Caco-2 (cell line): ENCODE measurements at regions not wholly inside any gene's neighbourhood (a gene's known extent, or its start where the extent isn't known, plus 50 kb on each side); places are given as distances from the start of the nearest gene placed in this dataset.

Experiments
- BruUV-seq: library from RNA; stranded (reverse); fragments of 400-500 nt; replicated peaks from 2 replicates; lab custom pipeline; 2021; lab: Mats Ljungman, UMichigan
- CTCF ChIA-PET: fragments of 300-600 bp; sonication (Branson Sonifier 250); formaldehyde crosslinking; loops from one replicate; lab custom pipeline; 2022; ENCODE audit warnings: antibody characterized with exemption; lab: Charles Lee
- POLR2A ChIA-PET: fragments of 300-600 bp; sonication (Branson Sonifier 250); formaldehyde crosslinking; loops from one replicate; lab custom pipeline; 2022; ENCODE audit warnings: antibody characterized with exemption; lab: Charles Lee
- DNase-seq, 2 experiments: peaks; one replicate each; pipeline versions ENCODE4 v3.0.0 to v3.0.0-alpha.2; 2020 to 2022
- H3K27me3 ChIP-seq: replicated peaks from 2 replicates; pipeline ENCODE4 v1.6.0; 2011; ENCODE audit warnings: low read length; ENCODE audit not compliant: control insufficient read depth, insufficient read depth
- H3K36me3 ChIP-seq: 2 replicates; pipeline ENCODE4 v1.5.1; 2011; ENCODE audit warnings: low read length; ENCODE audit not compliant: control insufficient read depth, insufficient read depth
- H3K4me1 ChIP-seq: fragments of 250-450 bp; sonication (Bioruptor Pico); 2 replicates; pipeline ENCODE4 v1.5.1; 2020; ENCODE audit warnings: mild to moderate bottlenecking
- H3K4me3 ChIP-seq: 2 replicates; pipeline ENCODE4 v1.5.1; 2011; ENCODE audit warnings: low read depth, mild to moderate bottlenecking, control low read depth, low read length
- H3K9me3 ChIP-seq: fragments of 250-450 bp; sonication (Bioruptor Pico); 2 replicates; pipeline ENCODE4 v1.5.1; 2020; ENCODE audit warnings: mild to moderate bottlenecking, moderate library complexity
- H3K27ac Mint-ChIP-seq: one replicate; pipeline ENCODE4 v1.8.0; 2022; ENCODE audit warnings: mixed read lengths; ENCODE audit not compliant: unreplicated experiment
- H3K27me3 Mint-ChIP-seq: one replicate; pipeline ENCODE4 v1.8.0; 2022; ENCODE audit warnings: mixed read lengths; ENCODE audit not compliant: insufficient read depth, unreplicated experiment
- H3K36me3 Mint-ChIP-seq: one replicate; pipeline ENCODE4 v1.8.0; 2022; ENCODE audit warnings: mild to moderate bottlenecking, mixed read lengths; ENCODE audit not compliant: insufficient read depth, unreplicated experiment
- H3K4me1 Mint-ChIP-seq: one replicate; pipeline ENCODE4 v1.8.0; 2022; ENCODE audit warnings: low read depth, mixed read lengths; ENCODE audit not compliant: unreplicated experiment
- H3K4me3 Mint-ChIP-seq: one replicate; pipeline ENCODE4 v1.8.0; 2022; ENCODE audit warnings: mild to moderate bottlenecking, moderate library complexity, mixed read lengths; ENCODE audit not compliant: unreplicated experiment
- H3K9me3 Mint-ChIP-seq: one replicate; pipeline ENCODE4 v1.8.0; 2022; ENCODE audit warnings: mixed read lengths; ENCODE audit not compliant: unreplicated experiment
- CTCF ChIP-seq, 2 experiments: fragments of 200-600 bp in 1 of 2; IDR thresholded peaks; 1 replicate in 1 of 2; 2 replicates in 1 of 2; pipeline versions ENCODE4 v1.5.1 to v1.8.0; 2011 to 2022; ENCODE audit warnings: antibody characterized with exemption in 1 of 2, control low read depth in 1 of 2, inconsistent platforms in 1 of 2, low read depth in 1 of 2, low read length in 1 of 2, mild to moderate bottlenecking in 1 of 2, moderate library complexity in 1 of 2; ENCODE audit not compliant: insufficient read depth in 1 of 2, severe bottlenecking in 1 of 2, unreplicated experiment in 1 of 2
- intact Hi-C: fragments of 100-400 bp; cut with micrococcal nuclease; formaldehyde crosslinking; loops from one replicate; pipeline ENCODE4 v1.10.0; 2022; ENCODE audit not compliant: unreplicated experiment

GRCh38 chr18:32588191-32588590 is 117.5 kb upstream of the GAREM1 start:
- Mint-ChIP-seq H3K4me1 (no peaks in the 10 kb centered on the region), H3K4me3 (no peak overlapping the region), H3K9me3 (no peaks in the 10 kb centered on the region), H3K27me3 (peaks cover 3% of the 10 kb centered on the region), H3K36me3 (no peaks in the 10 kb centered on the region), H3K27ac (no peak overlapping the region)
- no peak for TF ChIP-seq CTCF (IDR thresholded peaks at IDR 0.05; ENCODE audit: insufficient read depth in 1 of 2, low read depth in 1 of 2, low read length in 1 of 2, severe bottlenecking in 1 of 2, unreplicated experiment in 1 of 2)
- no peaks in the 10 kb centered on the region for H3K4me1 ChIP-seq
- ChIA-PET POLR2A (no interaction called here), CTCF (no interaction called here)
- no TSS peak for BruUV-seq
- H3K4me3 ChIP-seq = no peak overlapping the region
- intact Hi-C loops = no loop called here
- DNase-seq = no peak
- no peaks in the 10 kb centered on the region for H3K27me3 ChIP-seq
- no peaks in the 10 kb centered on the region for H3K36me3 ChIP-seq
- H3K9me3 ChIP-seq = no peaks in the 10 kb centered on the region

- Histone ChIP-seq H3K4me1 (no peaks in the 10 kb centered on the region), H3K9me3 (no peaks in the 10 kb centered on the region), H3K27me3 (no peaks in the 10 kb centered on the region), H3K36me3 (no peaks in the 10 kb centered on the region), H3K4me3 (no peak overlapping the region)
- Mint-ChIP-seq H3K36me3 (no peaks in the 10 kb centered on the region), H3K27ac (no peak overlapping the region), H3K4me3 (no peak overlapping the region), H3K9me3 (no peaks in the 10 kb centered on the region), H3K27me3 (peaks cover 4% of the 10 kb centered on the region), H3K4me1 (no peaks in the 10 kb centered on the region)
- no peak for DNase-seq
- ChIA-PET CTCF (no interaction called here), POLR2A (no interaction called here)
- TF ChIP-seq CTCF (IDR thresholded peaks at IDR 0.05; ENCODE audit: insufficient read depth in 1 of 2, low read depth in 1 of 2, low read length in 1 of 2, severe bottlenecking in 1 of 2, unreplicated experiment in 1 of 2) = no peak
- BruUV-seq = no TSS peak
- intact Hi-C loops = no loop called here
Observed at GRCh38 chr18:32583431-32583830, 112.7 kb upstream of the GAREM1 start.

- no peaks in the 10 kb centered on the region for H3K27me3 ChIP-seq
- DNase-seq = no peak
- H3K4me1 Mint-ChIP-seq = no peaks in the 10 kb centered on the region
- intact Hi-C loops = no loop called here
- H3K27me3 Mint-ChIP-seq = peaks cover 4% of the 10 kb centered on the region
- H3K27ac Mint-ChIP-seq = no peak overlapping the region
- H3K4me3 ChIP-seq = no peak overlapping the region
- no peaks in the 10 kb centered on the region for H3K4me1 ChIP-seq
- no peaks in the 10 kb centered on the region for H3K36me3 ChIP-seq
- no peaks in the 10 kb centered on the region for H3K9me3 ChIP-seq
- H3K36me3 Mint-ChIP-seq = no peaks in the 10 kb centered on the region
- CTCF ChIA-PET = no interaction called here
- no TSS peak for BruUV-seq
- POLR2A ChIA-PET = no interaction called here
- H3K4me3 Mint-ChIP-seq = no peak overlapping the region
- no peak for TF ChIP-seq CTCF (IDR thresholded peaks at IDR 0.05; ENCODE audit: insufficient read depth in 1 of 2, low read depth in 1 of 2, low read length in 1 of 2, severe bottlenecking in 1 of 2, unreplicated experiment in 1 of 2)
- no peaks in the 10 kb centered on the region for H3K9me3 Mint-ChIP-seq
Observed at GRCh38 chr18:32582455-32582854, 111.8 kb upstream of the GAREM1 start.
